Right hindlimb (tissue), 1 donor: ENCODE measurements at regions not wholly inside any gene's neighbourhood (a gene's known extent, or its start where the extent isn't known, plus 50 kb on each side); places are given as distances from the start of the nearest gene placed in this dataset.

Experiments
- DNase-seq: peaks from one replicate; pipeline ENCODE4 v3.0.0-alpha.2; 2018

- no peak for DNase-seq
Measured at GRCh38 chr21:27833298-27833697, 866.4 kb upstream of the ADAMTS5 start.

GRCh38 chr21:27831816-27832569, 865.1 kb upstream of the ADAMTS5 start:
- DNase-seq: no peak

GRCh38 chr21:27831177-27831576, 864.3 kb upstream of the ADAMTS5 start:
- no peak for DNase-seq

- DNase-seq: no peak
Measured at GRCh38 chr21:27827972-27828371, 861.1 kb upstream of the ADAMTS5 start.

- no peak for DNase-seq
Measured at GRCh38 chr21:27825035-27825434, 858.1 kb upstream of the ADAMTS5 start.

- DNase-seq: no peak
Measured at GRCh38 chr21:27823652-27824201, 856.8 kb upstream of the ADAMTS5 start.

- no peak for DNase-seq
Measured at GRCh38 chr21:27820342-27820741, 853.5 kb upstream of the ADAMTS5 start.

GRCh38 chr21:27819299-27819698, 852.4 kb upstream of the ADAMTS5 start:
- DNase-seq: no peak

- DNase-seq: no peak
Measured at GRCh38 chr21:27818847-27819246, 852.0 kb upstream of the ADAMTS5 start.

- no peak for DNase-seq
Measured at GRCh38 chr21:27817902-27818623, 851.2 kb upstream of the ADAMTS5 start.

- DNase-seq: no peak
Measured at GRCh38 chr21:27817074-27817473, 850.2 kb upstream of the ADAMTS5 start.

- DNase-seq: no peak
Measured at GRCh38 chr21:27816301-27816700, 849.4 kb upstream of the ADAMTS5 start.

GRCh38 chr21:27814226-27814625, 847.3 kb upstream of the ADAMTS5 start:
- no peak for DNase-seq

GRCh38 chr21:27813750-27814149, 846.9 kb upstream of the ADAMTS5 start:
- DNase-seq: peak; percentile 64

- DNase-seq: no peak
Measured at GRCh38 chr21:27813344-27813743, 846.5 kb upstream of the ADAMTS5 start.

GRCh38 chr21:27812279-27812678, 845.4 kb upstream of the ADAMTS5 start:
- DNase-seq: no peak

- DNase-seq: no peak
Measured at GRCh38 chr21:27808923-27809322, 842.0 kb upstream of the ADAMTS5 start.

- DNase-seq: no peak
Measured at GRCh38 chr21:27807596-27807995, 840.7 kb upstream of the ADAMTS5 start.

- DNase-seq: no peak
Measured at GRCh38 chr21:27806281-27806680, 839.4 kb upstream of the ADAMTS5 start.

GRCh38 chr21:27805696-27806095, 838.8 kb upstream of the ADAMTS5 start:
- no peak for DNase-seq

GRCh38 chr21:27804515-27804914, 837.6 kb upstream of the ADAMTS5 start:
- DNase-seq: no peak

- no peak for DNase-seq
Measured at GRCh38 chr21:27803571-27803970, 836.7 kb upstream of the ADAMTS5 start.

GRCh38 chr21:27802816-27803475, 836.1 kb upstream of the ADAMTS5 start:
- DNase-seq: no peak

GRCh38 chr21:27799861-27800260, 833.0 kb upstream of the ADAMTS5 start:
- DNase-seq: no peak
